ENCODE measurements at regions not wholly inside any gene's neighbourhood (a gene's known extent, or its start where the extent isn't known, plus 50 kb on each side); places are given as distances from the start of the nearest gene placed in this dataset.

- DNase-seq: no peak
Observed at GRCh38 chr6:139430899-139431601, 56.6 kb upstream of the CITED2 start.

- DNase-seq: peak; percentile 12
Observed at GRCh38 chr6:139429580-139430145, 55.2 kb upstream of the CITED2 start.

GRCh38 chr6:139427199-139427598 lies 52.8 kb upstream of the CITED2 start:
- no peak for DNase-seq

GRCh38 chr6:139426795-139427194 lies 52.3 kb upstream of the CITED2 start:
- DNase-seq: no peak

GRCh38 chr6:139425780-139426179 lies 51.3 kb upstream of the CITED2 start:
- no peak for DNase-seq

GRCh38 chr6:139423971-139424667 lies 49.7 kb upstream of the CITED2 start:
- peak; percentile 72 for DNase-seq

Data from RPMI8226 (cell line).